ENCODE measurements at regions not wholly inside any gene's neighbourhood (a gene's known extent, or its start where the extent isn't known, plus 50 kb on each side); places are given as distances from the start of the nearest gene placed in this dataset.

- no peak for TF ChIP-seq EZH2 (IDR thresholded peaks at IDR 0.05; ENCODE audit: borderline replicate concordance)
- TF ChIP-seq, protein P1, sequence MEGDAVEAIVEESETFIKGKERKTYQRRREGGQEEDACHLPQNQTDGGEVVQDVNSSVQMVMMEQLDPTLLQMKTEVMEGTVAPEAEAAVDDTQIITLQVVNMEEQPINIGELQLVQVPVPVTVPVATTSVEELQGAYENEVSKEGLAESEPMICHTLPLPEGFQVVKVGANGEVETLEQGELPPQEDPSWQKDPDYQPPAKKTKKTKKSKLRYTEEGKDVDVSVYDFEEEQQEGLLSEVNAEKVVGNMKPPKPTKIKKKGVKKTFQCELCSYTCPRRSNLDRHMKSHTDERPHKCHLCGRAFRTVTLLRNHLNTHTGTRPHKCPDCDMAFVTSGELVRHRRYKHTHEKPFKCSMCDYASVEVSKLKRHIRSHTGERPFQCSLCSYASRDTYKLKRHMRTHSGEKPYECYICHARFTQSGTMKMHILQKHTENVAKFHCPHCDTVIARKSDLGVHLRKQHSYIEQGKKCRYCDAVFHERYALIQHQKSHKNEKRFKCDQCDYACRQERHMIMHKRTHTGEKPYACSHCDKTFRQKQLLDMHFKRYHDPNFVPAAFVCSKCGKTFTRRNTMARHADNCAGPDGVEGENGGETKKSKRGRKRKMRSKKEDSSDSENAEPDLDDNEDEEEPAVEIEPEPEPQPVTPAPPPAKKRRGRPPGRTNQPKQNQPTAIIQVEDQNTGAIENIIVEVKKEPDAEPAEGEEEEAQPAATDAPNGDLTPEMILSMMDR (IDR thresholded peaks at IDR 0.05; ENCODE audit: poor library complexity) = no peak
These were observed 176.0 kb upstream of the AKR1E2 start for GRCh38 chr10:4649886-4650508.
